ENCODE measurements at regions not wholly inside any gene's neighbourhood (a gene's known extent, or its start where the extent isn't known, plus 50 kb on each side); places are given as distances from the start of the nearest gene placed in this dataset.

- DNase-seq (ENCODE audit: low read depth in 1 of 2, low spot score in 2 of 2) (no peak), FAIRE-seq (no peak)
- POLR2A ChIA-PET (ENCODE audit: partially characterized antibody) = no interaction called here
- 93% methylated on average over 2 of the region's 2 CpGs; no CpG with 5 or more reads in 1 of the 2 experiments for WGBS, 2 experiments (ENCODE audit: extremely low coverage in 1 of 2, insufficient coverage in 1 of 2, insufficient read length in 1 of 2, insufficient replicate concordance in 2 of 2, low coverage in 1 of 2, low lambda C conversion rate in 2 of 2, missing lambda C conversion rate in 1 of 2)
- Histone ChIP-seq H4K91ac (replicated peaks; ENCODE audit: insufficient read length, low read length) (no peak overlapping the region), H3K27ac (ENCODE audit: low read depth, low read length) (no peak overlapping the region), H3K14ac (ENCODE audit: insufficient read length) (no peak overlapping the region), H4K8ac (ENCODE audit: extremely low read depth, insufficient read depth, low read length) (no peak overlapping the region), H3K4me1 (replicated peaks in 1 of 4; ENCODE audit: control insufficient read depth in 3 of 4, insufficient read depth in 4 of 4, low read length in 3 of 4) (peaks cover 0 to 9% (median 2%) of the 10 kb centered on the region in 4 experiments; a peak in 4 of 7 replicates), H3K4me2 (ENCODE audit: insufficient read depth in 1 of 2, low read depth in 2 of 2, low read length in 2 of 2) (no peak overlapping the region), H3K79me2 (ENCODE audit: control insufficient read depth in 1 of 2, insufficient read depth in 2 of 2, low read length in 2 of 2) (no peaks in the 10 kb centered on the region), H3K23me2 (ENCODE audit: low read depth, low read length) (no peaks in the 10 kb centered on the region; the same call in 1 of the 2 replicates), H2AFZ (ENCODE audit: low read length) (no peak overlapping the region), H2AK5ac (ENCODE audit: low read depth, low read length) (no peak overlapping the region), H3K23ac (ENCODE audit: insufficient read length) (no peak overlapping the region), H3K79me1 (ENCODE audit: low read depth, low read length) (no peaks in the 10 kb centered on the region), H3K9me3 (ENCODE audit: insufficient read depth in 2 of 2, low read depth in 1 of 2, low read length in 1 of 2) (peaks cover 4 to 5% of the 10 kb centered on the region in 2 experiments; a peak in 2 of 4 replicates), H3K27me3 (replicated peaks in 1 of 4; ENCODE audit: control insufficient read depth in 3 of 4, extremely low read depth in 1 of 4, insufficient read depth in 3 of 4, low read length in 3 of 4) (no peaks in the 10 kb centered on the region; a peak in 1 of 7 replicates), H2BK20ac (ENCODE audit: low read length) (no peak overlapping the region), H3K56ac (replicated peaks; ENCODE audit: insufficient read length, low read depth, low read length) (no peak overlapping the region), H3K9ac (replicated peaks in 1 of 4; ENCODE audit: extremely low read depth in 1 of 4, low read depth in 3 of 4, low read length in 3 of 4) (no peak overlapping the region), H3K4ac (replicated peaks; ENCODE audit: insufficient read length, low read depth, low read length) (no peak overlapping the region), H3K36me3 (ENCODE audit: control insufficient read depth in 2 of 4, insufficient read depth in 4 of 4, low read length in 3 of 4) (no peaks in the 10 kb centered on the region), H2BK5ac (ENCODE audit: low read depth, low read length) (no peak overlapping the region), H2BK15ac (ENCODE audit: low read length) (no peak overlapping the region), H4K5ac (ENCODE audit: insufficient read length, low read depth, low read length) (no peak overlapping the region), H3K4me3 (ENCODE audit: extremely low read depth in 1 of 4, insufficient read depth in 2 of 4, low read depth in 3 of 4, low read length in 4 of 4) (no peak overlapping the region), H2BK12ac (ENCODE audit: low read depth, low read length) (no peak overlapping the region), H3K18ac (ENCODE audit: extremely low read depth, low read length) (no peak overlapping the region), H4K20me1 (replicated peaks in 1 of 2; ENCODE audit: control insufficient read depth in 1 of 2, insufficient read depth in 2 of 2, low read length in 2 of 2) (peaks cover 0 to 4% of the 10 kb centered on the region in 2 experiments), H2BK120ac (replicated peaks; ENCODE audit: low read depth, low read length) (no peak overlapping the region)
- CTCF ChIA-PET (ENCODE audit: partially characterized antibody) = interaction anchor here (0.6 kb wide), 3 partner anchors 307 to 440 kb away, joined by 3 read pairs; no protein-coding TSS in a partner anchor
- TF ChIP-seq SUZ12 (IDR thresholded peaks at IDR 0.05; ENCODE audit: low read length) (no peak), HDAC2 (IDR thresholded peaks at IDR 0.05; ENCODE audit: borderline replicate concordance in 1 of 2, low read depth in 2 of 2, low read length in 2 of 2) (no peak), EP300 (IDR thresholded peaks at IDR 0.05; ENCODE audit: borderline replicate concordance in 1 of 2, low read depth in 2 of 2, low read length in 2 of 2) (no peak), BCL11A (IDR thresholded peaks at IDR 0.05; ENCODE audit: low read depth in 2 of 2, low read length in 2 of 2) (no peak), SP2 (IDR thresholded peaks at IDR 0.05; ENCODE audit: low read length) (no peak), SIN3A (conservative IDR thresholded peaks at IDR 0.05 in 1 of 2, IDR thresholded peaks at IDR 0.05 in 1 of 2; ENCODE audit: low read depth in 1 of 2, low read length in 2 of 2) (no peak), BACH1 (IDR thresholded peaks at IDR 0.05; ENCODE audit: low read length) (no peak), USF2 (IDR thresholded peaks at IDR 0.05; ENCODE audit: low read length) (no peak), RBBP5 (IDR thresholded peaks at IDR 0.05; ENCODE audit: borderline replicate concordance, low read depth, low read length) (no peak), TBP (IDR thresholded peaks at IDR 0.05; ENCODE audit: low read depth, low read length) (no peak), CHD2 (IDR thresholded peaks at IDR 0.05; ENCODE audit: low read length) (no peak)
These were observed 65.7 kb upstream of the FZD8 start for GRCh38 chr10:35707642-35708425.
